T1000 (cell line): ENCODE measurements at regions not wholly inside any gene's neighbourhood (a gene's known extent, or its start where the extent isn't known, plus 50 kb on each side); places are given as distances from the start of the nearest gene placed in this dataset.

Experiments used
- DNase-seq: peaks from one replicate; lab custom pipeline; 2025; ENCODE audit warnings: mixed read lengths; lab: John Stamatoyannopoulos, UW

DNA sequence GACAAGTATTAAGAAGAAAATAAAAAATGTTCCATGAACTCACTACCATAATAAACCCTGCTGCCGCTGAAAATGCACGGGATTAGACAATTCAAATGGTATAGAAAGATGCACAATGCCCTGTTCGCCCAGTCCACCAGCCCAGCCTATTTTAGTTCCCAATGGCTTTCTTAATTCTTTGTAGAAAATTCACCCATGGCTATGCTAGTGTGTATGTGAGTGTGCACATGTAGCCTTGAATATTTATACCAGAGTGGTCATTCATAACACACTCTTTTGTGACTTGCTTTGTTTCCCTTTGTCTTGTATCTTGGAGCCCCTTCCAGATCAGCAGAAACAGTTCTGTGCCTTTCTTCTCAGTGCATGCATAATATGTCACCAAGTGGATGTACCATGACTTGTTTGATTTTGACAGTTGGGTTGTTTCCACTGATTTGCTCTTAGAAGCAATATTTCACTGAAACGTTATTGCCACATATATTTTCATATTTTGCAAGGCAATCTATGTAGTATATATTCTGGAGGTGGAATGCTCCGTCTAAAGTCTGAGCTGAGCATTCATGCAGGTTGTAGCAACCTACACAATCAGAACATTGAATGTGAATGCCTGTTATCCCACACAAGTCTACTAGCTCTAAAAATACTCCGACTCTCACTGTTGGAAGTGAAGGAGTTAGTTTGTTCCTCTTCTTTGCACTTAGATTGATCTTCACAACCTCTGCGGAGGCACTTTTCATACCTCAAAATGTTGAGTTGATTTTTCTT, 383.0 kb upstream of the EEF2KMT start:
- no peak for DNase-seq

DNA sequence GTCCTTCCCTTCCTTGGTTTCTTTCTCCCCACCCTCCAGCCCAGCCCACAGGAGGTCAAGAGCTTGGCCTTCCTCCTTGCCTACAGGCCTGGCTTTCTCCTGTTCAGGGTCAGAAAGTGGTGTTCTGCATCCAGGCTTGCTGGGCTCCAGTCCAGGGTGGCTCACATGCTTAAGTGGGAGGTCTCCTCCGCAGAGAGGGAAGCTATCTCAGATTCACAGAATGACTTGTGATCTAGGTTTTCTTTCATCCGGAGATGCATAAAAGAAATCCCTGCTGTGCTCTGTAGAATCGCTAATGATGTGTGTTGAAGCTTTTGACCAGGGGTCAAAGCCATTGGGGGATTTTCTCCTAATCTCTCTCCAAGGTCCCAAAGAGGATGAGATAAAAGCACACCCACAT, 382.3 kb upstream of the EEF2KMT start:
- no peak for DNase-seq

DNA sequence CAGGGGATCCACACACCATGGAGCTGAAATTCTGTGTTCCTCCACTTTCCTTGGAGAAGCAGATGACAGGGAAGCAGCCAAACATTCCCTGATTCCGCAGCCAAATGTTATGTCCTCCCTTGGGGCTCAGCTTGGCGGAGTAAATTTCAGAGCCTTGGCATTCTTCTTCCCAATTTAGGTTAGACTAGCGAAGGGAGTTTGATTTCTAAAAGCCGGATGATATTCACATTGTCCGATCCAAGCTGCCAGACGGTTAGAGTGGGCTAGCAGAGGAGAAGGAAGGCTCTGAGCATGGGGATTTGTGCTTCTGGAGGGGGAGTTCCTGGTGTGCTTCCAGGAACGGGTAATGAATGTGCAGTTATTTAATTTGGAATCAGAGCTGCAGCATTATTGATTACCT, 380.4 kb upstream of the EEF2KMT start:
- no peak for DNase-seq

DNA sequence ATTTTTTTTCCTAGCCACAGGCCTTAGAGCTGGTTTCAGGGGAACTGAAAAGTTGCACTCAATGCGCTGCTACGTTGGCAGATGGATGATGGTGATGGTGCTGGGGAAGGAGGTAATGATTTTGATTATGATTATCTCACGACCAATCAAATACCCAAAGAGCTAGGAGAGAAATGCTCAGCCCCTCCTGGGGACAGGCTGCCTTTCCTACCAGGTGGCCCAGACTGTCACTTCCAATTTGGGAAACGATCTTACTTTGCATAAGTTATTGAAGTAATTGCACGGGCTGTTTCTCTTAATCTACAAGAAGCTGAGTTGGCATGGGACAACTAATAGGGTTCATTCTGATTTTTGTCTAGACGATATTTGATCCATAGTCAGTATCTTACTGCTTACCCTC, 379.7 kb upstream of the EEF2KMT start:
- no peak for DNase-seq

DNA sequence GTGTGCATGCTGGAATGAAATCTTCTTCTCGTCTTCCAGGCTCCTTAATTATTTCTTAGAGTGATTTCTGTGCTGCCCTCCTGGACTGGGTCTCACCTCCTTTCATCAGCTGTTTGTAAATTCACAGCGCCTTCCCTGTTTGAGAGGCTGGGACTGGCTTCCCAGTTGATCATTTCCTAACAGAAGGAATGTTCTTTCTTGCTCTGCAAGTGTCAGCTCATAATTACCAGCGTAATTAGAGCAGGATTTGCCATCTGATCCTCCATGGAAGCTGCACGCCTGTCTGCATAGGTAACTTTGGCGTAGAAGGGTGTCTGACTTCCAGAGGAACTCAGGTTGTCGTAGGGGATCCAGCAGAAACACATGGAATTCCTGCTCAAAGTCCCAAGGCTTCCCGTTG, 375.0 kb upstream of the EEF2KMT start:
- no peak for DNase-seq

DNA sequence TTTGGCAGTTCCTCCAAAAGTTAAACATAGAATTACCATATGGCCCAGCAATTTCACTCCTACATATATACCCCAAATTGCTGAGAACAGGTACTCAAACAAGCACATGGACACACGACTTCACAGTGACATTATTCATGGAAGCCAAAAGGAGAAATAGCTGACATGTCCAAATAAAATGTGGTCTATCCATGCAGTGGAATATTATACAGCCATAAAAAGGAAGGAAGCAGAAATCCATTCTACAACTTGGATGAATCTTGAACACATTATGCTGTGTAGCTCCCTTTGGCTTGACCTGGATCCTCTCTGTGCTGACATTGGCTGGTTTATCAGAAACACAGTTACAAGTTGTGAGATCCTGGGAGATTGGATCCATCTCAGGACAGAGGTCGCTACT, 370.9 kb upstream of the EEF2KMT start:
- no peak for DNase-seq

DNA sequence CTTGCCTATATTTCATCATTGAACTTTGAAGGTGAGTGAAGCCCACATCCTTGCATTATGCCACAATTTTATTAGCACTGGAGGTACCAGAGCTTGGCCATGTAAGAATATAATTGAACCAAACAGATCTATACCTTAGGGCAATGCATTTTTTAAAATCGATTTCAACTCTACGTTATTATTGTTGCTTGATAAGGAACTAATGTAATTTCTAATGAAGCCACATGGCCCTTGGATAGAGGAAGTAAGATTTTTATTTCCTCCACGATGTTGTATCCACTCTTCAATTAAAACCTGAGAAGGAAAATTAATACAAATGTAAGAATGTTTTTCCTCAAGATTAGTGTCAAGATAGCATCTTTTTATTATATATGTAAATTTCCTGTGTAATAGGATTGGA, 370.0 kb upstream of the EEF2KMT start:
- no peak for DNase-seq

DNA sequence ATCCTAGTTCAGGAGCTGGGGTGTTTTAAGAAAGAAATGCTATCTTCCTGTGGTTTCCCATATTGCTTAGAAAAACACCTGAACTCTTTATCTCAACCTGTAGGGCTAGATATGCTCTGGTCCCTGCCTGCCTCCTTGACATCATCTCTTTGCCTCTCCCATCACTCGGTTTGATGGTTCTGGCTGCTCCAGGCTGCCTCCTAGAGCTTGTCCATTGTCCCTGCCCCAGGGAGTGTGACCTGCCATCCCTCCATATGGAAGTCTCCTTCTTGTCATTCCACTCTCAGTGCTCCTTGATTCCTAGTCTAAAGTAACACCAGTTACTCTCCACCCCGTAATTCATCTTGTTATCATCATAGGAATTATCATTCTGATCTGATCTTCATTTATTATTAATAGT, 369.0 kb upstream of the EEF2KMT start:
- no peak for DNase-seq

DNA sequence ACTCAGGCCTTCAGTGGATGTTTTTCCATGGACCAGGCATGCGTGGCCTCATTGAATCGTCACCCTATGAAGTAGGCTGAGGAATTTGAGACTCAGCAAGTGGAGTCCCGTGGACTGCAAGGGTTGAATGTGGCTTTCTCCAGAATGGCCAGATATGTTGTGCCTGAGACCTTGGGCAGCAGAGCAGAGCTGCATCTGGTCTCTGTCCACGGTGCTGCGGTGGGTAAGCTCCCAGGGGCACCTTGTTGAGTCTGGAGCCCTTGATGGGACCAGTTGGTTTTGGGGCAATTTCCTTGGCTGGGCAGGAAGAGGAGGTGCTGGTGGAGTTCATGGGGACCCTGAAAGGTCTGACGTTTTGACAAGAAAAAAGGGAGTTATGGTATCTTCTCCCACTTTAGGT, 368.1 kb upstream of the EEF2KMT start:
- DNase-seq = no peak

DNA sequence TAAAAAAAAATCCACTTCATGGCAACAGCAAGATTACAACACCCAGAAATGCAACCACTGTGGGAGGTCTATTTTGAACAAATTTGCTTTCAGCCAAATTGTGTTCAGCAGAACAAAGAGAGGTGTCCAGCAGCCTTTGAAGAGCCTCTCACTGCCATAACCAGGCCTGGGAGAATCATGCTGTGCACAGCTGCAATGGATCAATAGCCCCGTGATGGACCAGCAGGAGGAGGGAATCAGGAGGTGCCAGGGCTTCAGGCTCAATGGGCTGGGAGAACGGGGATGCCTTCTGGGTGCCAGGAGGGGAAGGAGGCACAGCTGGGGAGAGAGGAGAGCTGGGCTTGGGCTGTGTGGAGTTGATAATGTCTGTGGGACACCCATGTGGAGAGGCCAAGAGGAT, 366.2 kb upstream of the EEF2KMT start:
- DNase-seq = no peak

DNA sequence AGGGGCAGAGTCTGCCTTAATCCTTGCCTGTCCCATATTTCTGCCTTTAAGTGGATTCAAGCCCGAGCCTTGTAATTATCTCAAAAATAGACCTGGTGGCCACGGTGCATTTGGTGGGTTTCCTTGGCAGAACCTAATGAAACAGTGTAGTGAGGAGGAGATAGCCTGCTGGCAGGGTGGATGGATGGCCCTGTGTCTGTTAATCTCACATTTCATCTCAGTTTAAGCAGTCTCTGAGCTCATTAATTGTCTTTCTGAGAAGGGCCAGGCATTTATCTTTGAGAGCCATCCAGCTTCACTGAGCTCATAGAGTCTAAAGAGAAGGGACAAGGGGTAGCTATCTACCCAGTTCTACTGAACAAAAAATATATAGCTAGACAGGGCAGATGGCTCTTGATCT, 364.0 kb upstream of the EEF2KMT start:
- no peak for DNase-seq

DNA sequence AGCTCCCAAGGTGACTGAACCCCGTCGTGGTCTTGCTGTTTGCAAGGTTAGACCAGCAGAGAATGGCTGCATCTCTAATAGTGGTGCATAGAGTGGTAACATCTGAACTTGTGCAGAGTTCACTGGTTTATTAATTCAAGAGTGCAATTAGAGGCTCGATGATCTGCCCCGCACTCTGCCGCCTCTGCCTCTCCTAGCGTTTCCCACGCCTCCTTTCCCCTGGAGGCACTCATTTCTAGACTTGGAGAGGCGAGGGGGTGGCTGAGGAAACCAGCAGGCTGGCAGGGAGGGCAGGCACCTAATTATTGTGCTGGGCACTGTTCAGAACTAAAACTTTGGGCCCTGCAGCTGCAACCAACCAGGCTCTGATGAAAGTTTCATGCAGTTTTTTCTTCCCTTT, 363.5 kb upstream of the EEF2KMT start:
- DNase-seq = no peak

DNA sequence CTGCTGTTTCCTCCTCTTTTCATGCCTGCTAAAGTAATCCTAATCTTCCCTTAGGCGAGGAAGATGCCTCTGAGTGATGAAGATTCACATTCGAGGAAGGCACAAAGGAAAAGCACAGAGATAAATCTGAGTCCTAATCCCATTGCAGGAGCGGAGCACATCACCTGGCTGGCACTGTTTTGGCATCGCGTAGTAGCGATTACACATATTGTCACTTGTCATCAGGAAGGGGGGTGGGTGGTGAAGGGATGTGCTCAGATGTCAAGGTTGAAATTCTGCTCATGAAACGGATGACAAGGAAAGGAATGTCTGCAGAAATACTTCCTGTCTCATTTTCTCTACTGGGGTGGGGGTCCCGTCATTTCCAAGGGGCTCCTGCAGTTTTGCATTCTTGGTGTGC, 363.1 kb upstream of the EEF2KMT start:
- no peak for DNase-seq

DNA sequence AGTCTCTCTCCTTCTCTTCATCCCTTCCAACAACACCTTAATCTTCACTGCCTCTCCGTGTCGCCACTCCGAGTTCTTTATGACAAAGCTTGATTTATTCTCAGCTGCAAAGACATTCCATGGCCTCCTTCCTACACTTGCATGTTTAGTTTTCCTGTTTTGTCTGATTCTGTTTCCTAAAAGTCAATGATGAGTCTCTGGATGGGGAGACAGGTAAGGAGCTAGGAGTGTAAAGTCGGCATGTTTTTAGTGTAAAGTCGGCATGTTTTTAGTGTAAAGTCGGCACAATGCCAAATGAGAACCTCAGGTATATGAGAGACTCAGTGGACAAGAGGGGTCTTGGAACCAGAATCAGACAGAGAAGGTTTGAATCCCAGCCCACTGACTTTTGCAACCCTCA, 362.3 kb upstream of the EEF2KMT start:
- DNase-seq = no peak

DNA sequence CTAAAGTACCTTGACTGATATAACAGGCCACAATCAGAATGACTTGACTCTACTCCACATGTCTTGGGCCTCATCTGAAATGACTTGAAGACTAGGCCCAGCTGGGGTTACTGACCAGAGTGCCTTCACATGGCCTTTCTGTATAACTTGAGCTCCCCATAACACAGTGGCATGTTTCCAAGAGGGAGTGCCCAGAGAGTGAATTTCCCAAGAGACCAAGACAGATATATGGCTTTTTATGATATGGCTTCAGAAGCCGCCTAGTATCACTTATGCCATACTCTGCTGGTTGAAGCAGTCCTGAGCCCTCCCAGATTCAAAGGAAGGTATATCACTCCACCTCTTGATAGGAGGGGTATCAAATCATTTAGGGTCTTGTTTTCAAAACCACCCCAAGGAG, 357.5 kb upstream of the EEF2KMT start:
- no peak for DNase-seq

DNA sequence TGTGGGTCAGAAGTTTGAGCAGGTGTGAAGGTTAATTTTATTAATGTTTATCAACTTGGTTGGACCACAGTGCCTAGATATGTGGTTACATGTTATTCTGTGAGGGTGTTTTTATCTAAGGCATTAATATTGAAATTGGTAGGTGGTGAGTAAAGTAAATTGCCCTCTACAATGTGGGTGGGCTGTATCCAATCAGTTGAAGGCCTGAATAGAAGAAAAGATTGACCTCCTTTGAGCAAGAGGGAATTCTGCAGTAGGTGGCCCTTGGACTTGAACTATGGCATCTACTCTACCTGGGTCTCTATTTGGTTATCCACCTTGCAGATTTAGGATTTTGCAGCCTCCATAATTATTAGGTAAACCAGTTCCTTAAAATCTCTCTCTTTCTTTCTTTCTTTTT, 356.8 kb upstream of the EEF2KMT start:
- no peak for DNase-seq

DNA sequence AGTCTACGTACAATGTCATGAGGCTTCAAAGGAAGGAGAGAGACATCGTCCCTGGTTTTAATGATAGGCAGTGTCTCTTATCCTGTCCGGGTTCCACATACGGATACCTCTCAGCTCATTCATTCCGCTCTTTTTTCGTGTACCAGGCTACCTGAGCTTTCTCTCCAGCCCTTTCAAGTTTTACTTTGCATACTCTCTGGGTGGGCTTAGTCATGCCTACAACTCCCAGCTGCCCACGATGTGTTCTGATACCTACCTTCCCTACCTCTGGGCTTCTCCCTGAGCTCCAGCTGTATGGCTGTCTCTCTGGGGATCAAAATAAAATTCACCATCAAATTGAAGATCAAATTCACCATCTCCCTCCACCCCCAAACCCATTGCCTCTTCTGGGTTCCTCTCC, 354.0 kb upstream of the EEF2KMT start:
- DNase-seq = no peak

DNA sequence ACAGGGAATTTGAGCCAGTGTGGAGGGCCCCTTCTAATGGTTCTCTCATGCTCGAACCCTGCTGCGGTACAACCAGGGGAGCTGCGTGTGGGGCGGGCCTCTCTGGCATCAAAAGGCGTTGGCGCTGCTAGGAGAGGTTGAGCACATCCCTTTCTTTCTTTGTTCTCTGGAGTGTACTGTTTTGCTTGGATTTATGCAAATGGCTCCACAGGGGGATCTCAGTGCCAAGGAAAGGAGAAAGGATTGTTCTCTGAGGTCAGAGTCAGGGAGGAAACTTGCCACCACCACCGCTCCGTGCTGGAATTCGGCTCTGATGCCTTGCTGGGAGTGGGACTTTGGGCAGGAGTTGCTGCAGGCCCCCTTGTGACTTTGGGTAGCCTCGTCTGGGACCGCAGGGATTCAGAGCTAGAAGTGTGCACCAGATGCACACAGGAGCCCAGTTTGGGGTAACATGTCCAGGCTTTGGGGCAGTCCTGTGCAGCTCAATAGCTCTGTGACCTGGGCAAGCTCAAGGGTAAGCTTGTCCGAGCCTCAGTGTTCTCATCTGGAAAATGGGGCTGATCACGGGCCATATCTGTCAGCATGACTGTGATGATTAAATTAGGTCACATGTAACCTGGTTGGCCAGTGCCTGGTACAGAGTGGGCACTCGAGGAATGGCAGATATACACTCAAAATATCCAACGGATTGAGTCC, 353.0 kb upstream of the EEF2KMT start:
- no peak for DNase-seq

DNA sequence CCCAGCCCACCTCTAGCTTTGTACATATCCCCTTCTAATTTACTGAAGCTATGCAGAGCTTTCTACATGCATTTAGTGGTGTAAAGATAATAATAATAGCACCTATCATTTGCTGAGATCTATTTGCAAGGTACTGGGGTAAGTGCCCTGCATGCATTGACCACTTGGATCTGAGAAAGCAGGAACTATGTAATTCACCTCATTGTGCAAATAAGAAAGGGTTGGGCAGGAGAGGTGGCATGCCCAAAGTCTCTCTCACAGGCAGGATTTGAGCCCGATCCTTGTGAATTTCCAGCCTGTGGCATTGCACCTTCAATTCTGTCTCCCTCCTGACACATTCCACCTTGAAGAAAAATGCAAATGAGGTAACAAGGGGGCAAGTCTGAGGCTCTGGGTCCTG, 352.3 kb upstream of the EEF2KMT start:
- DNase-seq = no peak

DNA sequence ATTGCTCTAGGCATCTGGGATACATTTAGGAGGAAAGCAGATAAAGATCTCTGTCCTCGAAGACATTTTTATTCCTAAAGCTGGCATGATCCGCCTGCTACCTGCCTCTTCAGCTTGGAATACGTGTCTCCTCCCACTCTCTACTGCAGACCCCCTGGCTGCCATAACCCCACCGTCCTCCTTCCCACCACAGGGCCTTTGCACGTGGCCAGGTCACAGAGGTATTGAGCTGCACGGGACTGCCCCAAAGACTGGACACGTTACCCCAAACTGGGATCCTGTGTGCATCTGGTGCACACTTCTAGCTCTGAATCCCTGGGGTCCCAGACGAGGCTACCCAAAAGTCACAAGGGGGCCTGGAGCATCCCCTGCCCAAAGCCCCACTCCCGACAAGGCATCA, 351.2 kb upstream of the EEF2KMT start:
- DNase-seq = no peak

DNA sequence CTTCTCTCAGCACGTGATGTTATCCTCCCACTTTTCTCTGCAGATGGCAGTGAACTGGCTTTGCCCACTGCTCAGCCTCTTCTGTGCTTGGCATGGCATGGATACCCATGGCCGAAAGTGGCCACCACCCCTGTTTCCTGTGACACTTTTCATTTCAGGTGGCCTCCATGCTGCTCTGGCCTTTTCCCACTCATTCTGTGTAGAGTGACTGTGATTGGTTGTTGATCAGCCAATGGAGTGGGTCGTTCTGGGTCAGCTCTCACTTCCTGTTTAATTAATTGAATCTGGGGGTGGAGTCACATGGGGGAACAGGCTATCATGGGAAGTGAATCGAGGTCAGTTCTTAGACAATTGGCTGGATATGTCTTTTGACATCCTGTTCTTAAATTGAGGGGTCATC, 350.1 kb upstream of the EEF2KMT start:
- DNase-seq = no peak

DNA sequence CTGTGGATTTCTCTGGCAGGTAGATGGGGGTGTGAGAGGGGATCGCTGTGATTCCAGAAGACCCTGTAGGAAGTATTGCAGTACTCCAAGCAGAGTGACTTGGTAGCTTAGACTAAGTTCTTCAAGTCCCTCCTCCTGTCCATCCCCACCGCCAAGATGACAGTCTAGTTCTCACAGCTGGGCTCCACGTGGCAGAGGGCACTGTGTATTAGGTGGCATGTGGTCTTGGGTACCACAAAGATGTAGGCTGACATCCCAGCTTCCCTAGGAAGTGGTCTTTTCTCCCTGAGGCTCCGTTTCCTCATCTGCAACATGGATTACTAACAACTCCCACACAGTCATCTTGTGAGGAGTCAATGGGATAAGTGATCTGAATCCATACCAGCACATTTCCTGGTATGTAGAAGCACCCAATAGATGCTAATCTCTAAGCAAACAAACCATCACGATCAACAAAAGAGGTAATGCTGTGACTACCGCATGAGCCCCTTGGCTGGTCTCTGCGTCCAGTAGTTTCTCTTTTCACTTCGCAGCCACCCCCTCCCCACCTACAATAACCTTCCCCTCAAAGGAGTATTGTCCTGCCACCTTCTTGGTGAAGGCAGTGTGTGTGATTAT, 349.1 kb upstream of the EEF2KMT start:
- no peak for DNase-seq

DNA sequence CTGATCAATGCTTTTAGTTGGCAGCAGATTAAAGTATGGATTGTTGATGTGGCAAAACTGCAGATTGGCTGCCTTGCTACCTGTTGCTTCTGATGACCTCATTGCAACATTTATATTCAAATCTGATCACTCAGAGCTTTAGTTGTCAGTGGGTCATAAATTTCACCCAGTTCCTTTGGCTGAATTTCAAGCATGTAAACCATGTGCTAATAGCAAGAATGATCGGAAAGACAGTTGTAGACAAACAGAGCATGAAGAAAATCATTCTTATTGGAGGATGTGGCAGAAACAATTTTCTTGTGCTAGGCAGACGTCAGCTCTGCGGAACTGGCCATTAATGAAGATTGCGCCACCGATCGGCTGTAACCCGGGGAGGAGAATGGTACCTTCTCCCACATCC, 346.6 kb upstream of the EEF2KMT start:
- no peak for DNase-seq

DNA sequence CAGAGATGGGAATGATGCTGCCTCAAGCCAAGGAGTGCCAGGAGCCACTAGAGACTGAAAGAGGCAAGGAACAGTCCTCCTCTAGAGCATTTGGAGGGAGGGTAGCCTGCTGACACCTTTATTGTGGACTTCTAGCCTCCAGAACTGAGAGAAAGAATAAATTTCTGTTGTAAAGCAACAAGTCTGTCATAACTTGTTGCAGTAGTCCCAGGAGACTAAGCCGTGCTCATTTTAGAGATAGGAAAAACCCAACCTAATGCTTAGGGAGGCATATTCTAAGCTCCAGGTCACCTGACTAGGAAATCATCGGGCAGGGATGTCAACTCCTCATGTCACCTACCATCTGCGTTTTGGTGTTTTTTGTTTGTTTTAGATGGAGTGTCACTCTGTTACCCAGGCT, 345.4 kb upstream of the EEF2KMT start:
- DNase-seq = no peak
